Left hindlimb (tissue), 1 donor: ENCODE measurements at regions not wholly inside any gene's neighbourhood (a gene's known extent, or its start where the extent isn't known, plus 50 kb on each side); places are given as distances from the start of the nearest gene placed in this dataset.

Experiments
- DNase-seq: peaks from one replicate; pipeline ENCODE4 v3.0.0-alpha.2; 2018

GRCh38 chr4:11801466-11802446 lies 373.1 kb upstream of the HS3ST1 start:
- no peak for DNase-seq

- no peak for DNase-seq
These were observed 370.5 kb upstream of the HS3ST1 start for GRCh38 chr4:11799196-11799595.

GRCh38 chr4:11791797-11792196 lies 363.1 kb upstream of the HS3ST1 start:
- DNase-seq = no peak

- DNase-seq = no peak
These were observed 361.5 kb upstream of the HS3ST1 start for GRCh38 chr4:11790230-11790629.

- no peak for DNase-seq
These were observed 354.9 kb upstream of the HS3ST1 start for GRCh38 chr4:11783588-11783987.

- no peak for DNase-seq
These were observed 354.2 kb upstream of the HS3ST1 start for GRCh38 chr4:11782859-11783258.

GRCh38 chr4:11777447-11777846 lies 348.8 kb upstream of the HS3ST1 start:
- no peak for DNase-seq

GRCh38 chr4:11774346-11774745 lies 345.7 kb upstream of the HS3ST1 start:
- DNase-seq = no peak

GRCh38 chr4:11773798-11774197 lies 345.1 kb upstream of the HS3ST1 start:
- DNase-seq = no peak

- no peak for DNase-seq
These were observed 340.7 kb upstream of the HS3ST1 start for GRCh38 chr4:11769434-11769833.

GRCh38 chr4:11768251-11768972 lies 339.7 kb upstream of the HS3ST1 start:
- no peak for DNase-seq

GRCh38 chr4:11765849-11766453 lies 337.3 kb upstream of the HS3ST1 start:
- DNase-seq = no peak

GRCh38 chr4:11748164-11748872 lies 319.6 kb upstream of the HS3ST1 start:
- DNase-seq = no peak

- DNase-seq = no peak
These were observed 318.0 kb upstream of the HS3ST1 start for GRCh38 chr4:11746734-11747133.

- DNase-seq = no peak
These were observed 315.3 kb upstream of the HS3ST1 start for GRCh38 chr4:11743976-11744375.

- DNase-seq = no peak
These were observed 314.5 kb upstream of the HS3ST1 start for GRCh38 chr4:11743236-11743635.

GRCh38 chr4:11741190-11741652 lies 312.5 kb upstream of the HS3ST1 start:
- no peak for DNase-seq

- no peak for DNase-seq
These were observed 311.3 kb upstream of the HS3ST1 start for GRCh38 chr4:11739992-11740391.

GRCh38 chr4:11736978-11737377 lies 308.3 kb upstream of the HS3ST1 start:
- DNase-seq = no peak

- DNase-seq = no peak
These were observed 307.0 kb upstream of the HS3ST1 start for GRCh38 chr4:11735651-11736050.

- no peak for DNase-seq
These were observed 303.5 kb upstream of the HS3ST1 start for GRCh38 chr4:11732155-11732554.

- DNase-seq = no peak
These were observed 301.9 kb upstream of the HS3ST1 start for GRCh38 chr4:11730545-11730944.

- no peak for DNase-seq
These were observed 300.9 kb upstream of the HS3ST1 start for GRCh38 chr4:11729548-11729947.
